Left lung (tissue), 4 donors: ENCODE measurements at regions not wholly inside any gene's neighbourhood (a gene's known extent, or its start where the extent isn't known, plus 50 kb on each side); places are given as distances from the start of the nearest gene placed in this dataset.

Source experiments
- ATAC-seq: fragments of 200-7000 bp; cut with Tn5 transposase; one replicate; pipeline ENCODE4 v1.9.1; 2020; ENCODE audit warnings: moderate library complexity
- DNase-seq, 4 donors: peaks; one replicate each; pipeline ENCODE4 v3.0.0-alpha.2; 2013 to 2020
- H3K27ac ChIP-seq, 2 donors: fragments of 200-600 bp; sonication (generic) in 1 of 2; one replicate each; pipeline versions ENCODE4 v1.5.0 to v1.8.0; 2020 to 2021
- H3K27me3 ChIP-seq, 2 donors: fragments of 200-600 bp; sonication (generic) in 1 of 2; one replicate each; pipeline versions ENCODE4 v1.5.0 to v1.8.0; 2020 to 2021
- H3K36me3 ChIP-seq, 2 donors: fragments of 200-600 bp; sonication (generic) in 1 of 2; one replicate each; pipeline versions ENCODE4 v1.5.0 to v1.8.0; 2020 to 2021
- H3K4me1 ChIP-seq, 2 donors: fragments of 200-600 bp; one replicate each; pipeline ENCODE4 v1.8.0; 2021
- H3K4me3 ChIP-seq, 2 donors: fragments of 200-600 bp; sonication (generic) in 1 of 2; one replicate each; pipeline versions ENCODE4 v1.5.0 to v1.8.0; 2020 to 2021; ENCODE audit warnings: mild to moderate bottlenecking in 1 of 2
- H3K9me3 ChIP-seq, 2 donors: fragments of 200-600 bp; sonication (generic) in 1 of 2; one replicate each; pipeline versions ENCODE4 v1.5.0 to v1.8.0; 2020 to 2021
- CTCF ChIP-seq, 2 donors: fragments of 200-600 bp; sonication (generic) in 1 of 2; IDR thresholded peaks; one replicate each; pipeline versions ENCODE4 v1.5.0 to v1.8.0; 2021; ENCODE audit warnings: antibody characterized with exemption in 2 of 2
- intact Hi-C, 2 donors: fragments of 100-400 bp; cut with DNase I; formaldehyde crosslinking; loops; one replicate each; pipeline versions ENCODE4 v1.11.2 to v1.14.2; 2022
- donor health status: DM: no; HTN: yes; CAD: no.
- donor health status: DM: no; HTN: no; CAD: no.

GRCh38 chr11:109734566-109734965 lies 312.6 kb downstream of the C11orf87 start:
- DNase-seq = no peak
- no peaks in the 10 kb centered on the region for H3K27me3 ChIP-seq
- H3K9me3 ChIP-seq = no peaks in the 10 kb centered on the region
- TF ChIP-seq CTCF (IDR thresholded peaks at IDR 0.05) = no peak
- no peak overlapping the region for H3K27ac ChIP-seq
- no peaks in the 10 kb centered on the region for H3K4me1 ChIP-seq
- intact Hi-C loops = no loop called here
- no peak for ATAC-seq
- no peaks in the 10 kb centered on the region for H3K36me3 ChIP-seq
- no peak overlapping the region for H3K4me3 ChIP-seq

GRCh38 chr11:109735128-109735527 lies 313.1 kb downstream of the C11orf87 start:
- Histone ChIP-seq H3K4me3 (no peak overlapping the region), H3K36me3 (no peaks in the 10 kb centered on the region), H3K9me3 (no peaks in the 10 kb centered on the region), H3K4me1 (no peaks in the 10 kb centered on the region), H3K27ac (no peak overlapping the region), H3K27me3 (no peaks in the 10 kb centered on the region)
- ATAC-seq (no peak), DNase-seq (no peak)
- no peak for TF ChIP-seq CTCF (IDR thresholded peaks at IDR 0.05)
- intact Hi-C loops = no loop called here

DNA sequence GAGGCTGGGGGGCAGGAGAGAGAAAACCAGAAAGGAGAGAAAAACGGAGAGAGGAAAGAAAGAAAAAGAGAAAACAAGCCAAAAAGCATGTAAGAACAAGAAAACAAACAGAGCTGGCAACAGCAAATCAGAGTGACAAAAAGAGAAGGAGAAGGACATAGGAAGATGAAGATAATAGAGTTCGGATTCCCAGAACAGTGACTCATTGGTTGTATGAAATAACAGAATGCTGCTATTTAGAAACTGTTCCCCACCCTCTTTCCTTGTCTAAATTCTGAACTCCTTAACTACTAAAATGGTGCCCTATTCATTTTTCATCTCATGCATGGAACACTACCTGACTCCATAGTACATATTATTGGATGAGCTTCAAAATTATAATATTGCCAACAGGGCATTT lies 317.4 kb downstream of the C11orf87 start:
- intact Hi-C loops = no loop called here
- Histone ChIP-seq H3K4me1 (no peaks in the 10 kb centered on the region), H3K36me3 (no peaks in the 10 kb centered on the region), H3K27ac (no peak overlapping the region), H3K27me3 (no peaks in the 10 kb centered on the region), H3K9me3 (no peaks in the 10 kb centered on the region), H3K4me3 (no peak overlapping the region)
- DNase-seq (no peak), ATAC-seq (no peak)
- no peak for TF ChIP-seq CTCF (IDR thresholded peaks at IDR 0.05)

DNA sequence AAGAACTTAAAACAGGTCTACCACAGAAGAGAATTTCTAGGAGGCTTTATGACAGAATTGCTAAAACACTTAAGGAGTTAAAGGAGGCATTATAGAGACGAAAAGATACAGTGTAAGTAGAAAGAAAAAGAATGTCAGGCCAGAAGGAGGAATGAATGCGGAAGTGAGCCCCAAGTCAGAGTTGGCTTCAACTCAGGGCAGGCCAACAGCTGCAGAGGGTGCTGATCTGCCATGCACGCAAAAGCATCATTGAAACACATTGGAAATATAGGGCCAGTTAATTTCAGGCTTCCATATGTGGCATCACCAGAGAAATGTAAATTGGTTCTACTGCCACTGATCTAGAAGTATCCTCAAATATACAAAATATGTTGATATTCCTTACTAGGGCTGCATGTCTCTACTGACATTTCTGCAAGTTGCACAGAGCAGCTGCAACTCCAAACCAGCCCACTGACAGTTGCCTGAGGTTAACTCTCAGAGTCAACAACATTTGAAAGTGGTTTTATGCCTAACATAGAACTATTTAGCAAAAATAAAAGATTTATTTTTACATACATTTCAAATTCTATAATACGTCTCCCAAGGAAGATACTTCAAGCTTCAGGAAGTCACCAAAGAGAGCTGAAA lies 324.1 kb downstream of the C11orf87 start:
- peaks cover 0 to 9% of the 10 kb centered on the region in 2 donors for H3K4me1 ChIP-seq
- no peaks in the 10 kb centered on the region for H3K9me3 ChIP-seq
- no peaks in the 10 kb centered on the region for H3K27me3 ChIP-seq
- DNase-seq (no peak), ATAC-seq (no peak)
- no peak overlapping the region for H3K4me3 ChIP-seq
- H3K36me3 ChIP-seq = no peaks in the 10 kb centered on the region
- H3K27ac ChIP-seq = no peak overlapping the region
- no peak for TF ChIP-seq CTCF (IDR thresholded peaks at IDR 0.05)
- intact Hi-C loops = no loop called here

DNA sequence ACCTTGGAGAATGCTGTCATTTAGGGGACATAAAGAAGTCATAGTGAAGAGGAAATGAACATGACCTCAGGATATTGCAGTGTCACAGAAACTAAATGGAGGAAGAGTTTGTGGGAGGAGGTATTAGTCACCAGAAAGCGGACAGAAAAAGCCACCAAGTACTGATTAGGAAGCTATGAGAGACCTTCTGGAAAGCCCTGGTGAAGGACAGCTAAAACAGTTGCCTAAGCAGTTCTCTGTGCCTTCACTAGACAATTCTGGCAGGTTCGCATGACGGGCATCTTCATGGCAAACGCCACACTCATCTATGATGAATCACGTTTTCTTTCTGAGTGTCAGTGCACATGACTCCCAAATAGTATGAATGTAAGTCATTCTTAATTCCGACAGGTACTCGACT lies 325.8 kb downstream of the C11orf87 start:
- peak; percentile 80 for ATAC-seq
- intact Hi-C loops = no loop called here

More for the DNA sequence above, 325.8 kb downstream of the C11orf87 start:
- no peaks in the 10 kb centered on the region for H3K27me3 ChIP-seq
- H3K4me3 ChIP-seq = no peak overlapping the region
- no peak for TF ChIP-seq CTCF (IDR thresholded peaks at IDR 0.05)
- peaks cover 0 to 13% of the 10 kb centered on the region in 2 donors for H3K4me1 ChIP-seq
- no peaks in the 10 kb centered on the region for H3K36me3 ChIP-seq
- no peaks in the 10 kb centered on the region for H3K9me3 ChIP-seq
- H3K27ac ChIP-seq = peak overlapping the region in 1 of 2 donors; percentile 11
- peak in 1 of 4 donors; percentile 41 for DNase-seq
